Neural progenitor cell (in vitro differentiated cells): ENCODE measurements at regions not wholly inside any gene's neighbourhood (a gene's known extent, or its start where the extent isn't known, plus 50 kb on each side); places are given as distances from the start of the nearest gene placed in this dataset.

ENCODE experiments used
- EZH2 ChIP-seq: fragments of 200-600 bp; sonication (generic); IDR thresholded peaks from 2 replicates; pipeline ENCODE4 v1.6.1; 2017; ENCODE audit warnings: antibody characterized with exemption, mild to moderate bottlenecking, moderate library complexity
- TF ChIP-seq, protein P1 (sequence below): fragments of 200-600 bp; sonication (generic); IDR thresholded peaks from 2 replicates; pipeline ENCODE4 v1.5.1; 2017; ENCODE audit warnings: antibody characterized with exemption, mild to moderate bottlenecking

DNA sequence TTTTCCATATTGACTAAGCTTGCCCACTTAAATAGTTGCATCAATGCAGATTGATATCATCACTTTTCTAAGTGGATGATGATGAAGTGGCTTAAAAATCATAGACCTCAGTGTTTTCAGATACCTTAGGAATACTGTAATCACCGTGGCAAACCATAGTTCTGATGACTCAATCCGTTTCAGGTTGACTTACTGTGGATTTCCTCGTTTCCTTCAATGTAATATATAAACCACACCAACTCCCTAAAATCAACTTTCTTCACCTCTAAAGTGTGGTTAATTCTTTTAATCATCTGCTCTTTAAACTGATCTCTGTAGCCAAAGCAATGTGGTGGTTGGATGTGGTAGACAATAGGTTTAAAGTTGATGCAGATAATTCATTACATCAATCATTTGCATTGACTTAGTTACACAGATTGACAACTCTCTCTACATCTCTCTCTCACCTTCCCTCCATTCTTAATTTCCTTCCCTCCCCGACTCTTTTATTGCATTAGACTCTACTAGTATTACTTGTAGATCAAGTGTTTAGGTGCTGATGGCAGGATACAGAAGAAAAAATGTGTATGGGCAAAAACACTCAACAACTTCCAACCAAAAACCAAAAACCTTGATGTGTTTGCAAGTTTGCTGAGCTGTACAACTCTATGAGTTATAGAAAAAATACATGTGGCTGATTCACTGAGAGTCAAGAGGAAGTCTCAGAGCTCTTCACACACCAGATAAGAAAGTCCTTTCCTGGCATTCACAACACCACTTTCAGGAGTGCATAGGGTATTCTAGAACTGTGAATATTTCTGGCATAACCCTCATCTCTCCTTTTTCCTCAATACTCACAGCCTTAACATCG, 243.5 kb downstream of the NFKBIZ start:
- TF ChIP-seq EZH2 = no peak
- TF ChIP-seq, protein P1, sequence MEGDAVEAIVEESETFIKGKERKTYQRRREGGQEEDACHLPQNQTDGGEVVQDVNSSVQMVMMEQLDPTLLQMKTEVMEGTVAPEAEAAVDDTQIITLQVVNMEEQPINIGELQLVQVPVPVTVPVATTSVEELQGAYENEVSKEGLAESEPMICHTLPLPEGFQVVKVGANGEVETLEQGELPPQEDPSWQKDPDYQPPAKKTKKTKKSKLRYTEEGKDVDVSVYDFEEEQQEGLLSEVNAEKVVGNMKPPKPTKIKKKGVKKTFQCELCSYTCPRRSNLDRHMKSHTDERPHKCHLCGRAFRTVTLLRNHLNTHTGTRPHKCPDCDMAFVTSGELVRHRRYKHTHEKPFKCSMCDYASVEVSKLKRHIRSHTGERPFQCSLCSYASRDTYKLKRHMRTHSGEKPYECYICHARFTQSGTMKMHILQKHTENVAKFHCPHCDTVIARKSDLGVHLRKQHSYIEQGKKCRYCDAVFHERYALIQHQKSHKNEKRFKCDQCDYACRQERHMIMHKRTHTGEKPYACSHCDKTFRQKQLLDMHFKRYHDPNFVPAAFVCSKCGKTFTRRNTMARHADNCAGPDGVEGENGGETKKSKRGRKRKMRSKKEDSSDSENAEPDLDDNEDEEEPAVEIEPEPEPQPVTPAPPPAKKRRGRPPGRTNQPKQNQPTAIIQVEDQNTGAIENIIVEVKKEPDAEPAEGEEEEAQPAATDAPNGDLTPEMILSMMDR = no peak
